T-helper 2 cell (primary cell): ENCODE measurements at regions not wholly inside any gene's neighbourhood (a gene's known extent, or its start where the extent isn't known, plus 50 kb on each side); places are given as distances from the start of the nearest gene placed in this dataset.
"Not testable (repeated sequence)": the region's sequence is repeated elsewhere in the genome, so short reads cannot be mapped to it uniquely, and the experiment has no call there.

ENCODE experiments used
- DNase-seq, 5 experiments: peaks; one replicate each; pipeline versions ENCODE4 v3.0.0 to v3.0.0-alpha.2; 2012 to 2022

DNA sequence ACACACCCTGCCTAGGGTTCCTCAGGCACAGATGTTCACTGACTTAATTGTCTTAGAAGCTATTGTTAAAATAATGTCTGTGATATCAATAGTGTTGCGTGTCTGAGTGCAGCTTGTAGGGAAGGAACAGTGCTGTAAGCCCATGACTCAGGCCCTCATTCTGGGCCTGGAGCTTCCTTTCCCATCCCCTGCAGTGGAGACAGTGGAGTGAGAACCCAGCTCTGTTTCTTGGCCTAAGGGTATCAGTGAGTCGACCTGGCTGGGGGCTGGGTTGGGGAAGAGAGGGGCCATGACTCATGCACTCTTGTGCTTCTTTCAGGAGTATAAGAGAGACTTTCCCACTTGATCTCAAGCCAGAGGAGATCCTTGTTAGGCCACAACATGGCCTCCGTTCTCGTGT is 106.8 kb downstream of the HRH4 start:
- DNase-seq, result no peak

DNA sequence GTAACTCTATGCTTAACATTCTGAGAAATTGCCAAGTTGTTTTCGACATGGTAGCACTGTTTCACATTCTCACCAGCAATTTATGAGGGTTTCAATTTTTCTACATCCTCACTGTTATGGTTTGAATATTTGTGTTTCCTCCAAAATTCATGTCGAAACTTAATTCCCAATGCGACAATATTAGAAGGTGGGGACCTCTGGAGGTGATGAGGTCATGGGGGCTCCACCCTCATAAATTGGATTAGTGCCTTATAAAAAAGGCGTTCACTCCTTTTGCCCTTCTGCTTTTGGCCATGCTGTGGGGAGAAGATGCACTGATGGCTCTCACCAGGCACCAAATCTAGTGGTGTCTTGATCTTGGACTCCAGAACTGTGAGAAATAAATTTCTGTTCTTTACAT is 110.3 kb downstream of the HRH4 start:
- no peak for DNase-seq

DNA sequence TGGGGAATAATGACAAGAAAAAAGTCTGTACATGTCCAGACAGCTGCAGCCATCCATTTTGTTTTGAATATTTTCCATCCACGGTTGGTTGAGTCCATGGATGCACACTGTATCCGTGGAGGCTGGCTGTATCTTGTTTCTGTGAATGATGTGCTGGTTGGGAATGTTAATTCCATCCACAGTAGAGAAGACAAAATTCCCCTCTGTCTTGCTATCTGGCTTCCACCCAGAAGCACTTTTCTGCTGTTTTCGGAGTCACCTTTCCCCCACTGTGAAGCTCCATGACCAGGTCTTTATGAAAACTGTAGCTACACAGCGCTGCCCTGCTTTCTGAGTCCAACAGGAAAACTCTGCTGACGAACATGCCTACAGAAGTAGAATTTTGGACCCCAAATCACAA is 122.3 kb downstream of the HRH4 start:
- no peak for DNase-seq

DNA sequence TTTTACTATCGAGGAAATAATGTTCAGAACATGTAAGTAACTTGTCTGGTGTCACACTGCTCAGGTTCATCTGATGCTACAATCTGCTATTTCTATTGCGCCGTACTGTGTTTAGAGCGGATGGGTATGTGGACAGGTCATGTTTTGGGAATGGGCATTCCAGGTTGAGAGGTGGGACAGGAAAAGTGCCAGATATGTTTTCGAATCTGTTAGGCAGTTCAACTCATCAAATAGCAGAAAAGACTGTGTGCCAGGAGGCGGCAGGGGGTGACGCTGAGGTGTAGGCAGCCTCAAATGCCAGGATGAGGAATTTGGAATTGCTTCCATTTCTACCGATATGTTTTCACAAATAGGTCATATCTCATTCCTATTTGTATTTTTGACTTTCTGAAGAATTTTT is 123.8 kb downstream of the HRH4 start:
- DNase-seq, result no peak

DNA sequence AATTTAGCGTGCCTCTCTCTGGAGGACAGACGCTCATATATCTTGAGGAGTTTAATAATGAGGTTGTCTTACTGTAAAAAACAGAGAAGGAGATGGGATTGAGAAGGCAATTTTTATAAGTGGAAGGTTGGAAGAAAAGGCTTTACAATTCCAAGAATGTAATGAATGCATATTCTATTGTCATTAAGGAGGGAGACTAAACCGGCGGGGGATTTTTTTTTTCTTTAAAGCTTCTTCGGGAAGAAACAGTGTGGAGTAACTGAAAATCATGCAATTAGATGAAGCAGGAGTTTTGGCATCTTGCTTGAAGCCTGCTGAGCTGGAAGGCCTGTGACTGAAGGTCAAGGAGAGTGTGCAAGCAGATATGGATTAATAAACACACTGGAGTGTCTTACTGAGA is 124.4 kb downstream of the HRH4 start:
- DNase-seq, result no peak

DNA sequence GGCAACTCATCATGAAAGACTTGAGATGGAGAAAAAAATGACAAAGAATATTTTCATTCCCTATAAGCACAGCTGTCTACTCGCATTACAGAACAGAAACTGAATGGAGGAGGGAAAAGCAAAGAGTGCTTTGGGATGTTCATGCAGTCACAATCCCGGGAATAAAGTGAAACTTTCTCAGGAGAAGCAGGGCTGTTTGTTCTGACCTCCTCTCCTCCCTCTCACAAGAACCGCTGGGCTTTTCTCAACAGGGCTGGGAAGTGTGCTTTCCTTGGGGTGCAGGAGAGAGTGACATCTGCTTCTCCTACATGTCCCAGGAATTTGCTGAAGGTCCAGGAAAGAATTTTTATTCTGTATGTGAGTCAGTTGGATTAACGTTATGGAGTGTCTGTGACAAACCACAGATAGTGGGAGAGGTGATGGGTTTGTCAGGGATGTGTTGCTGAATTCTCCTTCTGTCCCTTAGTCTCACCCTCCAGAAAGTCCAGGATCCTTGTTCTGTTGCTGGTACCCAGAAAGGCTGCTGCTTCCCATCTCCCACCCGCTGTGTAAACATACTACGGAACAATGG is 125.6 kb downstream of the HRH4 start:
- no peak for DNase-seq

DNA sequence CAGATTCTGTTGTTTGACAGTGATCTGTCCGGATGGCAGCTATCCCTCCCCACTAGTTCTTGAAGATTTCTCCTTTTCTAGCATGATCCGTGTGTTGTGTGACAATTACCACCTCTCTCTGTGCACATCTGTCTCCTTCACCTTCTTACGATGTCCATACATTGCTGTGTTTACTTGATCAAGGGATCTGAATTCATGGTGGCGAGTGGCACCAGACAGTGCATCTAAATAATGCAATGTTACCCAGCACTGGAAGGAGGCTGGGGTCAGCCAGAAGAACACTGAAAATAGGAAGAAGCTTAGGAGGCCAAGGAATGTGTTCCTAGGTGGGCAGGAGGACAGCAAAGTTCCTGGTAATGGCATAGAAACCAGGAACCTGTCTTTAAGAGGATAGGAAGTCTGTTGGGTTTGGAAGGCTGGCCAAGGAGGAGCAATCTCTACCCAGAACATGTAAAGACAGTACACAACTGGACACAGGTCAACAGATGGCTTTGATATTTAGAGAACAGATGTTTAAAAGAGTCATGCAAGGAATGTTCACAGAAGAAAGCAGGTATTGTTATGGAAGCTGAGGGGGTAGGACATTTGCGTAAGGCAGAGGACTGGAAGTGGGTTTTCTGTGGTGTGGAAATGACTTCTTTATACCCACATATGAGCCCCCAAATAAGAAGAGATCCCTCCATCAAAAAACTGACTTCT is 126.4 kb downstream of the HRH4 start:
- no peak for DNase-seq

DNA sequence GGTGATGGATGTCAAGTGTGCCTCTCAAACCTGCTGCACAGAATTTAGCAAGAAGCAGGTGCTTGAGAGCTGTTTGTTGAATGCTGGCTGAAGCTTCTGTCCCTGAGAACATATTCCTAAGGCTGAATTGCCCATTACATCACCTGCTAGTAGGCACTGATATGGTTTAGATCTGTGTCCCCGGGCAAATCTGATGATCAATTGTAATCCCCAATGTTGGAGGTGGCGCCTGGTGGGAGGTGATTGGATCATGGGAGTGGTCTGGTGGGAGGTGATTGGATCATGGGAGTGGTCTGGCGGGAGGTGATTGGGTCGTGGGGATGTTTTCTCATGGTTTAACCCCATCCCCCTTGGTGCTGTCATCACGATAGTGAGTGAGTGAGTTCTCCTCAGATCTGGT is 128.0 kb downstream of the HRH4 start:
- no peak for DNase-seq

DNA sequence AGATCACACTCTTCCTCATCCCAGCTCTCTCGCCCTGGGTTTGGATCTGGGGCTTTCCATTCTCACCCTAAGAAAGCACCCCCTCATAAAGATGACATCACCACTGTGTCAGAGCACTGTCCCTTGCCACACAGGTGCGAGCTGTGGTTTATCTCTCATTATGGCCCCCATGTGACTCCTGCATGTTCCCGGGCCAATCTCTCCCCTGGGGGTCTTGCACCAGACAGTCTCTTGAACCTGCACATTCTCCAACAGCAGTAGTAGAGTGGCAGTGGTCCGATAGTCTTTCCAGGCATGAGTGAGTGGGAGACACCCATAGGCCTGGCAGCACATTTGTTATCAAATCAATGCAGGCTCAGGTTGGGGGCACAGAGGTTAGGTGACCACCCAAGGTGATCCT is 130.5 kb downstream of the HRH4 start:
- no peak for DNase-seq

DNA sequence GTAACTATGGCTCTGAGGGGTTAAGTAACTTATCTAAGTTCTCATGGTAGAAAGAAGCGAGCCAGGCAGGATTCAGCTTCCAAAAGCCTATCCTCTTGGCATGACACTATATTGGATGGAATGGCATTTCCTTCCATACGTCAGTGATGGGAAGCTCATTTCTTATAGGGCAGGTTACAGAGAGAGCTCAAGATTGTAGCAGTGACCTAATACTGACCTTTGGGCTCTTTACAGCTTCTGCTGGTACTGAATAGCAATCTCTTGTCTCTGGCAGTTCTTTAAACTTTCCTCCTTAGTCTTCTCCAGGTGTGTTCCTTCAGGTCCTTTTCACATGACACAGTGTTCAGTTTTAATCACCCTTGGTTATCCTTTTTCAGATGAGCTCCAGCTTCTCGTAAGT is 133.0 kb downstream of the HRH4 start:
- DNase-seq, result no peak

DNA sequence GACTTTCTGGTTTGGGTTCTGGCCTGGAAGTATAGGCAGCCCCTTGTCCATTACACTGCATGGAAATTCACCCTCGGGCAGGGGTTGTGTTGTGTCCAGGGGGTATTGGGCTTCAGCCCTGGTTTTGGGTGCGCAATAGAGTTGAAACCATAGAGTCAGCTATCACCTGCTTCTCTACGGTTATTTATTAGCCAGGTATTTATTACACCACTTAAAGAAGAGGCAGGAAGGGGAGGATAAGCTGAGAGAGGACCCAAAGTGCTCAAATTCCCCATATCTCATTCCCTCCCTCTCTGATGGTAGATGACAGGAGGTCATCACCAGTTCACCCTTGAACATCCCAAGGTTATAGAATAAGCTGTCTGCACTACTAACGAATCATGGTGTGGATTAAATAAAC is 133.4 kb downstream of the HRH4 start:
- DNase-seq, result no peak

DNA sequence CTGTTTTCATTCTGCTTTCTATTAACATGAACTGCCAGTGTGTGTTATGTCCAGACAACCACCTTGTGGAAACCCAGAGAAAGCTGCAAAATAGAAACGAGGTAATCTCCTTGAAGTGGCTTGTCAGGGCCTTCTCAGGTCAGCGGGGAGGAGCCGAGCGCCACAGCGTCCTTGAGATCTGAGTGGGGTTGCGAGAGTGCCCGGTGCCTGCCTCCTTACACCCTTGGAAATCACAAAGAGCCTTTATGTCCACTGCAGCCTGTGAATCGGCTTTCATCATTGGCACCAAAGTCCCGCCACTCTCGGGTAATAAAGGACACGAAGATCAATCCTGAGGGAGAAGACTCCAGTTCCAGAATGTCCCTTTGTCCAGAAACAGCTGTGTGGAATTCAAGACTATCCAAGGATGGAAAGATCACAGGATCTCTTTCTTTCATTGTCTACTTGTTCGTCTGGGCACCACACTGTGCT is 135.2 kb downstream of the HRH4 start:
- no peak for DNase-seq

DNA sequence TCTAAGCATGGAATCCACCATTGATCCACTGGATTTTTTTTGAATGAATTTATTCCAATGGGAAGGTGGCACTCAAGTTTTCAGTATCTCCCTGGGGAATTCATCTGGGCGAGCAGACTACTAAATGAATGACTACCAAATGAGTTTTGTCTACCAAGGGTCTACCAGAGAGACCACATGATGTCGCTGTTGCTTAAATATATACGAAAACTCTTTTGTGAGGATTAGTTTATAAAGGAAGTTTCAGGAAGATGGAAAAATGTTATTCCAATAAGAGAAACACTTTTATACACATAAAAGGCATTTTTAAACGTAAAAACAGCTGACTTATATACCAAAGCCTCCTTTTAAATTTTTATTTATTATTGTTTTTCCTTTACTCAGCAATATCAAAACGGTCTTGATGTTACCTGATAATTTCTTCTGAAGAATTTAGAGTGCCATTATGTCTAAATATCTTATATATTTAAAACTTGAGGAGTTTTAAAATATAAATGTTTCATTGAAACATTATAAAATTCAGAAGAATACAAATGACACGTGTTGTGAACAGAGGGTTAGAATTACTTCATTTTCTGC is 139.7 kb downstream of the HRH4 start:
- DNase-seq, result peak in 1 of 5 experiments; percentile 26

DNA sequence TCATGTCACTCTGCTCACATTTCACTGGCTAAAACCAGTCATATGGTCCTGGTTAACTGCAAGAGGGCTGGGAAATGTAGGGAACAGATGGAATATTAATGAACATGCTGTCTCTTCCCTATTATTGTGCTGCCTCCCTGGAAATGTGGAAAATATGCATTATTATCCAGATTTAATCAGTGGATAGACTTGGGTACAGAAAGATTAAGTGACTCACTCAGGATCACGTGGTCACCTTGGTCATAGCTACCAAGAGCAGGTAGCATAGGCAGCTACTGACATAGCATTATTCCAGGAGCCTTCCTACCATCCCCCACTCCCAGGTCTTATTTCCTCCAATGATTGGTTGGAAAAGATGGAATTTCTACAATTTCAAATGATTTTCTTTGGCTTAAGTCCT is 141.1 kb downstream of the HRH4 start:
- no peak for DNase-seq

DNA sequence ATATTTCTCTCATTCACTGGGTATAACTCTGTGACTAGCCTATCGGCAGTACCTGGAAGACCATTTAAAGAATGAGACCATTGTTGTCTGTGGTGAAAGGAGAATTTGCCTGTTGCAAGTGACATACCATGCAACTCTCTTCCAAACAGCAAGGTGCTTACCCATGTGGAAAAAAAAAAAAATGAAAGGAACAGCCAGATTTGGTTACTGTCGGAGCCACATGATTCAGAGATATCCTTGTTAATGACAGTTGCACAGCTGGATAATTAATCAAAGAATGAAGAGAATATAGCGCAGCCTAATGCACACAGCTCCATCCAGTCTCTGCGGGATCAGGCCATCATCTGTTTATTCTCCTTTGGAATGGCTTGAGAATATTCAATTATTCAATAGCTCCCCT is 141.8 kb downstream of the HRH4 start:
- DNase-seq, result no peak

DNA sequence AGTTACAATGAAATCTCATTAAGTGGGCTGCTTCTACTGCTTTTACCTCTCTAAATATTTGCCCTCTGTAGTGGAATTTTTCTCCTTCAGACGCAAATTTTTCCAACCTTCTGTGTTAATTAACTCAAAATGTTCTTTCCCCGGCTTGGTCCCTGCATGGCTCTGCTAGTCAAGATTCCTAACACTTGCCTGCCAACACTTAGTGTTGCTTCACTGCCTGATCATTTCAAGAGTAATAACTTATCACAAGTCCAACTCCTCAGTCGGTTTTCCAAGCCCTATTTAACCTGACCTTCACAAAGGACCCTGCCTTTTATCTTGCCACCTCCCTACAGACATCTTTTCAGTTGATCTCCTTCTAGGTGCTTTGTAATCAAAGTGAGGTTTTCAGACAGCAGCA is 142.7 kb downstream of the HRH4 start:
- no peak for DNase-seq

DNA sequence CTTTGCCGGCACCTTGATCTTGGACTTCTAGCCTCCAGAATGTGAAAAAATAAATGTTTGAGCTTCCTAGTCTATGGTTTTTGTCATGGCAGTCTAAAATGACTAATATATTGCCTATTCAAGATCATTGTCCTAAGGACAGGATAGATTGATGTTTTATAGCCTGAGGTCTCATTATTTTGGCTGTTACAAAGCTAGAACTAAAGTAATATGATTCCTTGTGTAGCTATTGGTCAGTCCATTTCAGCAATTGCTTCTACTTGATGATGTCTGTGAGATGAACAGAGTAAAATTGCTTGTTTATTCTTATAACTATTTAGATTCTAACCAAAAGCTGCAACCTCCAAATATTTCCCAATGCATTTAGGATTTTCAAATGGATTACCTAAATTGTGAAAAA is 145.0 kb downstream of the HRH4 start:
- no peak for DNase-seq

DNA sequence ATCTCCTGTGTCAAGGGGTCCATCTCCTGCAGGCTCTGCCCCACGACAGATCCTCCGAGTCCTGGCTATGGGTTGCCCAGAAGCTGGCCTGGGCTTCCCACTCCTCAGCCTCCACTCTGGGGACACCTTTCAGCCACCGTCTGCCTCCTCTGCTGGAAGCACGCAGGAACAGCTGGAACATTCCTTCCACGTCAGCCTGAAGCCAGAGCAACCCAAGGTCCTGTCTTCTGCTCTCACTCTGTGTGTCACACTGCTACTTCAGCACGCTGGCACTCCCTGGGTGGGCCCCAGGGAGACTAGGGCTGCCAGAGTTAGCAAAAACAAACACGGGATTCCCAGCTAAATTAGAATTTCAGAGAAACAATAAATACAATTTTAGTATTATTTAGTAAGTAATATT is 148.8 kb downstream of the HRH4 start:
- DNase-seq, result no peak

DNA sequence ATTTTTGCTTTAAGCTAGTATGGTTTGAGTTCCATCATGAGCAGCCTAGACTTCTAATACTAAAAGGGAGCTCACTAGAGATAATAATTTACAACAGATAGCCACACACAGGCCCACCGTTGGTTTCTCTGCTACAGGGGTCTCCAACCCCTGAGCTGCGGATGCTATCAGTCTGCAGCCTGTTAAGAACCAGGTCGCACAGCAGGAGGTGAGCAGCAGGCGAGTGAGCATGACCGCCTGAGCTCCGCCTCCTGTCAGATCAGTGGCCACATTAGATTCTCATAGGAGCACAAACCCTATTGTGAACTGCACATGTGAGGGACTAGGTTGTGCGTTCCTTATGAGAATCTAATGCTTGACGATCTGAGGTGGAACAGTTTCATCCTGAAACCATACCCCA is 150.6 kb downstream of the HRH4 start:
- DNase-seq, result no peak

DNA sequence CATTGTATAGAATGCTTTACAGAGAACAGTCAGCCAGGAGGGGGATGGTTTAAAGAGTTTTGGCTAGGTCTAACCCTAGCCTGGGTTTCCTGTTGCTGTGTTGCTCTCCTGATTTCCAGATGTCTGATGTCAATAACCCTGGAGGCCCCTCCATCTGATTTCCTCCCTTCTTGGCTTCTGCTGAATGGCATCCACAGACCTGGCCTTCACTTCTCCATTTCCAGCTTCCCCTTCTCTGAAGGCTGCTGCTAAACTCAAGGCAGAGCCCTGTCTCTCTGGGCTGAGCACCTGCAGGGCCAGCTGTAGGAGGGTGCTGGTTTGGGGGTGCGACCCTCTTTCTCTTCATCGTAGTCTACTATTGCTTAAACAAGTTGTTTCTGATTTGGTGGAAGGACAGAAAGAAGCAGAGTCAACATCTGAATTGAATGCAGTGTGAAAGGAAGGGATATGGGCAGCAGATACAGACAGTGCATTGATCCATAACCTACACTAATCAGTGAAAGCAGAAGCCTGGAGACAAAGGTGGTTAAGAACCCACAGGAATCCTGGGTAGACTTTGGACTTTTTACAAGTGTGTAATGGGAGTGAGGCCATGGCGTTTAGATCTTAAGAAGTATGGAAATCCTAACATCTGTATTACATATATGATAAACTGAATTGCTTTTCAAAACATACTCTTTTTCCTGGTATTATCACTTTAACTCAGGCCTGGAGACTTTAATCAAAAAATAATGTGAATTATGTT is 153.6 kb downstream of the HRH4 start:
- no peak for DNase-seq

DNA sequence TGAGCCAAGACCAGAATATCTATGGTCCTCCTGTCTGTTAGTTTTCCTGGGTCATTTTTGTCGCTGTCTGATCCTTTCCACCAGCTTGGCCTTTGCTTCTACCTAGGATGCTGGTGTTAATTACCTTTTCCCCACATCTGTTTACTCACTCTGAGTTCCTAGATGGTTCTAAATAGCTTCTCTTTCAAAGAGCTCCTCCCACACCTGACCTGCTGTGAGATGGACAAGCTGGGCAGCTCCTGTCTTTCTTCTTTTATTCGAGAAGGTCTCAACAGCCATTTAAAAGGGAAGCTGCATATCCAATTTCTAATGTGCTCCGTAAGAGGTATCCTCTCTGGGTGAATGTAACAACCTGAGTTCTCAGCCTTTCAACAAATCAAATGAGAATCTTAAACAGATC is 156.2 kb downstream of the HRH4 start:
- no peak for DNase-seq

DNA sequence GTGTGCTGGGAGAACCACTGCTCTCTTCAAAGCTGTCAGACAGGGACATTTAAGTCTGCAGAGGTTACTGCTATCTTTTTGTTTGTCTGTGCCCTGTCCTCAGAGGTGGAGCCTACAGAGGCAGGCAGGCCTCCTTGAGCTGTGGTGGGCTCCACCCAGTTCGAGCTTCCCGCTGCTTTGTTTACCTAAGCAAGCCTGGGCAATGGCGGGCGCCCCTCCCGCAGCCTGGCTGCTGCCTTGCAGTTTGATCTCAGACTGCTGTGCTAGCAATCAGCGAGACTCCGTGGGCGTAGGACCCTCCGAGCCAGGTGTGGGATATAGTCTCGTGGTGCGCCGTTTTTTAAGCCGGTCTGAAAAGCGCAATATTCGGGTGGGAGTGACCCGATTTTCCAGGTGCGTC is 164.0 kb downstream of the HRH4 start:
- DNase-seq, result not testable (repeated sequence)

DNA sequence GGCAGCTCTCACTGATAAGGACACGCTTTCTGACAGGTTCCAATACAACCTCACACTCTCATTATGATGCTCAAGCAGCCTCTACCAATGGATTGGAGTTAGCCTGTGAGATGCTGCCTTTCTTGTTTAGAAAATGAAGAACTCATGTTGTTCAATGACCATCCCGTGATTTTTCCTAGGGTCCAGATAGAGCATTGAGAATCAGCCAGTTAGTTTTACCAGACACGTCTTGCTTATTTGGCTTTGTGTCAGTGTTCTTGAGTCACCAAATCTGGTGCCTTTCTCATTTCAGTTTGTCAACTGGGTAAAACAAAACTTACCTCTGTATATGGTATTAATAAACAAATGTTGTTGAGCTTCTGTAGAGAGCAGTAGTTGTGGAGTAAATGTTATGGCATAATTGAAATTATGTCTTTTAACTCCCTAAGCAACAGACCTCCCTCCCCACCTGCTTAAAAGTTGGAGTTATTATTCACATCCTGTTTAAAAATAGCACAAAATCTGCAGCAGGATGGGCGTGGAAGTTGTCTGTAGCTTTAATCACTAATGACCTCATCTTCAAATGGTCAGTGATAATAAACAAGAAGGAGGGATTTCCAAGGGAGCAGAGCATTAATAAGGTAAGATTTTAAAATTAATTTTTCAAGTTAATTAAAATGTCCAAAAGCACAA is 167.3 kb downstream of the HRH4 start:
- DNase-seq, result no peak
